Transverse colon (tissue), 3 donors: ENCODE measurements at regions not wholly inside any gene's neighbourhood (a gene's known extent, or its start where the extent isn't known, plus 50 kb on each side); places are given as distances from the start of the nearest gene placed in this dataset.

Source experiments
- CTCF ChIP-seq, 5 experiments: fragments of 200-600 bp in 3 of 5; fragments of 450-650 bp in 2 of 5; sonication (generic) in 3 of 5; IDR thresholded peaks; 1 replicate in 2 of 5; 2 replicates in 3 of 5; pipeline ENCODE4 v1.5.1; 2016 to 2017; ENCODE audit warnings: antibody characterized with exemption in 5 of 5, inconsistent platforms in 3 of 5, mild to moderate bottlenecking in 2 of 5, moderate library complexity in 1 of 5
- POLR2A ChIP-seq: fragments of 450-650 bp; IDR thresholded peaks from one replicate; pipeline ENCODE4 v1.6.1; 2016; ENCODE audit warnings: antibody characterized with exemption, mild to moderate bottlenecking, moderate library complexity

- no peak for TF ChIP-seq POLR2A
- TF ChIP-seq CTCF (IDR thresholded peaks at IDR 0.05): no peak
Measured at GRCh38 chr5:142461028-142461590, 136.3 kb upstream of the SPRY4 start.
